Rectal smooth muscle tissue (tissue), 1 donor: ENCODE measurements at regions not wholly inside any gene's neighbourhood (a gene's known extent, or its start where the extent isn't known, plus 50 kb on each side); places are given as distances from the start of the nearest gene placed in this dataset.

Source experiments
- H3K27ac ChIP-seq: one replicate; pipeline ENCODE4 v1.7.0; 2013; ENCODE audit warnings: low read depth, low read length, inconsistent platforms
- H3K27me3 ChIP-seq: one replicate; pipeline ENCODE4 v1.7.0; 2013; ENCODE audit warnings: low read length; ENCODE audit not compliant: control insufficient read depth, insufficient read depth
- H3K36me3 ChIP-seq: one replicate; pipeline ENCODE4 v1.7.0; 2013; ENCODE audit warnings: low read length; ENCODE audit not compliant: control insufficient read depth, insufficient read depth
- H3K4me1 ChIP-seq: one replicate; pipeline ENCODE4 v1.7.0; 2013; ENCODE audit warnings: low read length; ENCODE audit not compliant: control insufficient read depth, insufficient read depth
- H3K4me3 ChIP-seq: one replicate; pipeline ENCODE4 v1.7.0; 2013; ENCODE audit warnings: low read length
- H3K9ac ChIP-seq: one replicate; pipeline ENCODE4 v1.7.0; 2013; ENCODE audit warnings: low read length

- Histone ChIP-seq H3K27ac (no peak overlapping the region), H3K27me3 (no peaks in the 10 kb centered on the region), H3K36me3 (no peaks in the 10 kb centered on the region), H3K9ac (no peak overlapping the region), H3K4me3 (no peak overlapping the region), H3K4me1 (no peaks in the 10 kb centered on the region)
These were observed 196.2 kb downstream of the TUSC7 start for GRCh38 chr3:116905794-116906193.

- H3K9ac ChIP-seq = no peak overlapping the region
- no peaks in the 10 kb centered on the region for H3K27me3 ChIP-seq
- H3K4me3 ChIP-seq = no peak overlapping the region
- H3K4me1 ChIP-seq = no peaks in the 10 kb centered on the region
- no peaks in the 10 kb centered on the region for H3K36me3 ChIP-seq
- H3K27ac ChIP-seq = no peak overlapping the region
These were observed 202.5 kb downstream of the TUSC7 start for GRCh38 chr3:116912116-116912515.

- H3K27me3 ChIP-seq = no peaks in the 10 kb centered on the region
- no peak overlapping the region for H3K9ac ChIP-seq
- no peak overlapping the region for H3K4me3 ChIP-seq
- no peaks in the 10 kb centered on the region for H3K36me3 ChIP-seq
- no peak overlapping the region for H3K27ac ChIP-seq
- no peaks in the 10 kb centered on the region for H3K4me1 ChIP-seq
These were observed 204.4 kb downstream of the TUSC7 start for GRCh38 chr3:116914004-116914403.

GRCh38 chr3:116916836-116917235, 207.3 kb downstream of the TUSC7 start:
- no peaks in the 10 kb centered on the region for H3K36me3 ChIP-seq
- no peak overlapping the region for H3K9ac ChIP-seq
- H3K4me3 ChIP-seq = no peak overlapping the region
- H3K4me1 ChIP-seq = no peaks in the 10 kb centered on the region
- H3K27me3 ChIP-seq = no peaks in the 10 kb centered on the region
- no peak overlapping the region for H3K27ac ChIP-seq

GRCh38 chr3:116920826-116921610, 211.4 kb downstream of the TUSC7 start:
- H3K27ac ChIP-seq = no peak overlapping the region
- no peaks in the 10 kb centered on the region for H3K4me1 ChIP-seq
- no peaks in the 10 kb centered on the region for H3K27me3 ChIP-seq
- no peak overlapping the region for H3K4me3 ChIP-seq
- H3K9ac ChIP-seq = no peak overlapping the region
- no peaks in the 10 kb centered on the region for H3K36me3 ChIP-seq

- H3K9ac ChIP-seq = no peak overlapping the region
- no peak overlapping the region for H3K4me3 ChIP-seq
- H3K4me1 ChIP-seq = no peaks in the 10 kb centered on the region
- H3K36me3 ChIP-seq = no peaks in the 10 kb centered on the region
- H3K27me3 ChIP-seq = no peaks in the 10 kb centered on the region
- H3K27ac ChIP-seq = no peak overlapping the region
These were observed 218.3 kb downstream of the TUSC7 start for GRCh38 chr3:116927918-116928317.

- Histone ChIP-seq H3K9ac (no peak overlapping the region), H3K27me3 (no peaks in the 10 kb centered on the region), H3K4me3 (no peak overlapping the region), H3K4me1 (no peaks in the 10 kb centered on the region), H3K27ac (no peak overlapping the region), H3K36me3 (no peaks in the 10 kb centered on the region)
These were observed 220.1 kb downstream of the TUSC7 start for GRCh38 chr3:116929505-116930222.

GRCh38 chr3:116930786-116931185, 221.2 kb downstream of the TUSC7 start:
- no peaks in the 10 kb centered on the region for H3K27me3 ChIP-seq
- no peaks in the 10 kb centered on the region for H3K4me1 ChIP-seq
- no peak overlapping the region for H3K27ac ChIP-seq
- H3K9ac ChIP-seq = no peak overlapping the region
- no peaks in the 10 kb centered on the region for H3K36me3 ChIP-seq
- no peak overlapping the region for H3K4me3 ChIP-seq

GRCh38 chr3:116939091-116939490, 229.5 kb downstream of the TUSC7 start:
- Histone ChIP-seq H3K4me1 (no peaks in the 10 kb centered on the region), H3K27ac (no peak overlapping the region), H3K36me3 (no peaks in the 10 kb centered on the region), H3K27me3 (no peaks in the 10 kb centered on the region), H3K4me3 (no peak overlapping the region), H3K9ac (no peak overlapping the region)

- no peaks in the 10 kb centered on the region for H3K36me3 ChIP-seq
- no peak overlapping the region for H3K4me3 ChIP-seq
- H3K9ac ChIP-seq = no peak overlapping the region
- H3K4me1 ChIP-seq = no peaks in the 10 kb centered on the region
- no peaks in the 10 kb centered on the region for H3K27me3 ChIP-seq
- H3K27ac ChIP-seq = no peak overlapping the region
These were observed 230.0 kb downstream of the TUSC7 start for GRCh38 chr3:116939550-116939949.

- Histone ChIP-seq H3K4me1 (no peaks in the 10 kb centered on the region), H3K27ac (no peak overlapping the region), H3K4me3 (no peak overlapping the region), H3K36me3 (no peaks in the 10 kb centered on the region), H3K9ac (no peak overlapping the region), H3K27me3 (no peaks in the 10 kb centered on the region)
These were observed 231.1 kb downstream of the TUSC7 start for GRCh38 chr3:116940719-116941118.

GRCh38 chr3:116946376-116946775, 236.8 kb downstream of the TUSC7 start:
- no peaks in the 10 kb centered on the region for H3K36me3 ChIP-seq
- no peak overlapping the region for H3K27ac ChIP-seq
- no peaks in the 10 kb centered on the region for H3K27me3 ChIP-seq
- no peaks in the 10 kb centered on the region for H3K4me1 ChIP-seq
- H3K4me3 ChIP-seq = no peak overlapping the region
- no peak overlapping the region for H3K9ac ChIP-seq

GRCh38 chr3:116947148-116947547, 237.6 kb downstream of the TUSC7 start:
- Histone ChIP-seq H3K9ac (no peak overlapping the region), H3K4me1 (no peaks in the 10 kb centered on the region), H3K27ac (no peak overlapping the region), H3K36me3 (no peaks in the 10 kb centered on the region), H3K4me3 (no peak overlapping the region), H3K27me3 (no peaks in the 10 kb centered on the region)
